SK-N-SH (cell line): ENCODE measurements at regions not wholly inside any gene's neighbourhood (a gene's known extent, or its start where the extent isn't known, plus 50 kb on each side); places are given as distances from the start of the nearest gene placed in this dataset.

Experiments
- CTCF ChIA-PET: fragments of 300-600, 350-600 bp; formaldehyde crosslinking; extraction: SDS; loops from one replicate; lab custom pipeline; 2021; lab: Yijun Ruan, JAX
- POLR2A ChIA-PET: fragments of 350-600 bp; sonication (Branson Sonifier 250); formaldehyde crosslinking; extraction: SDS; loops from one replicate; lab custom pipeline; 2020; ENCODE audit warnings: antibody characterized with exemption, inconsistent platforms; lab: Yijun Ruan, JAX
- DNase-seq: peaks from one replicate; pipeline ENCODE4 v3.0.0; 2012
- H2AFZ ChIP-seq: fragments of 200-600 bp; sonication (generic); 2 replicates; pipeline ENCODE4 v1.8.1; 2016; ENCODE audit warnings: antibody characterized with exemption, mild to moderate bottlenecking, low read depth
- H3F3A ChIP-seq: fragments of 200-600 bp; sonication (generic); replicated peaks from 2 replicates; pipeline ENCODE3; 2016; ENCODE audit warnings: antibody characterized with exemption, mild to moderate bottlenecking; ENCODE audit not compliant: insufficient read depth
- H3K27ac ChIP-seq, 2 experiments: fragments of 200-500 bp in 1 of 2; fragments of 200-600 bp in 1 of 2; sonication (Bioruptor generic) in 1 of 2; sonication (generic), shearing (Covaris generic) in 1 of 2; 2 replicates each; pipeline versions ENCODE4 v1.5.1 to v1.6.1; 2014 to 2016; ENCODE audit warnings: low read depth in 2 of 2, inconsistent platforms in 1 of 2, low read length in 1 of 2, mild to moderate bottlenecking in 1 of 2, mixed read lengths in 1 of 2
- H3K27me3 ChIP-seq: fragments of 200-600 bp; sonication (generic), shearing (Covaris generic); 2 replicates; pipeline ENCODE4 v1.6.1; 2016; ENCODE audit warnings: mixed run types; ENCODE audit not compliant: insufficient read depth
- H3K36me3 ChIP-seq, 2 experiments: fragments of 200-500 bp in 1 of 2; fragments of 200-600 bp in 1 of 2; sonication (Bioruptor generic) in 1 of 2; sonication (generic) in 1 of 2; replicated peaks in 1 of 2; 2 replicates each; pipeline versions ENCODE3 to v1.5.1; 2014 to 2016; ENCODE audit warnings: low read length in 1 of 2, mild to moderate bottlenecking in 1 of 2; ENCODE audit not compliant: insufficient read depth in 2 of 2, control insufficient read depth in 1 of 2
- H3K4me1 ChIP-seq, 2 experiments: fragments of 200-500 bp in 1 of 2; fragments of 200-600 bp in 1 of 2; sonication (Bioruptor generic) in 1 of 2; sonication (generic), shearing (Covaris generic) in 1 of 2; 2 replicates each; pipeline versions ENCODE4 v1.5.1 to v1.6.1; 2014 to 2016; ENCODE audit warnings: low read depth in 1 of 2, low read length in 1 of 2, mixed run types in 1 of 2; ENCODE audit not compliant: insufficient read depth in 2 of 2, control insufficient read depth in 1 of 2
- H3K4me2 ChIP-seq: fragments of 200-600 bp; sonication (generic), shearing (Covaris generic); 2 replicates; pipeline ENCODE4 v1.6.1; 2017; ENCODE audit warnings: mixed run types
- H3K4me3 ChIP-seq, 2 experiments: fragments of 200-500 bp in 1 of 2; fragments of 200-600 bp in 1 of 2; sonication (Bioruptor generic) in 1 of 2; sonication (generic), shearing (Covaris generic) in 1 of 2; 2 replicates each; pipeline versions ENCODE4 v1.5.1 to v1.8.1; 2014 to 2016; ENCODE audit warnings: low read depth in 2 of 2, inconsistent platforms in 1 of 2, low read length in 1 of 2, mild to moderate bottlenecking in 1 of 2, mixed read lengths in 1 of 2, moderate library complexity in 1 of 2
- H3K79me2 ChIP-seq: fragments of 200-600 bp; sonication (generic); 2 replicates; pipeline ENCODE4 v1.8.1; 2017; ENCODE audit warnings: mild to moderate bottlenecking; ENCODE audit not compliant: insufficient read depth
- H3K9ac ChIP-seq: fragments of 200-600 bp; sonication (generic); 2 replicates; pipeline ENCODE4 v1.6.1; 2017; ENCODE audit warnings: mixed run types
- H3K9me2 ChIP-seq: fragments of 200-600 bp; sonication (generic); 2 replicates; pipeline ENCODE4 v1.6.1; 2017; ENCODE audit warnings: mixed run types
- H3K9me3 ChIP-seq: fragments of 200-600 bp; sonication (generic); 2 replicates; pipeline ENCODE4 v1.6.1; 2017; ENCODE audit warnings: mixed run types, mild to moderate bottlenecking, moderate library complexity
- H4K20me1 ChIP-seq: fragments of 200-600 bp; sonication (generic); 2 replicates; pipeline ENCODE4 v1.6.1; 2017; ENCODE audit warnings: mild to moderate bottlenecking, mixed run types; ENCODE audit not compliant: insufficient read depth
- EP300 ChIP-seq, 2 experiments: IDR thresholded peaks; 2 replicates each; pipeline versions ENCODE4 v1.4.0 to v1.6.1; 2012; ENCODE audit warnings: borderline replicate concordance in 1 of 2, low read depth in 1 of 2, low read length in 1 of 2
- FOXJ3 ChIP-seq: sonication (generic); formaldehyde crosslinking; IDR thresholded peaks from 2 replicates; pipeline ENCODE4 v1.5.1; 2020; ENCODE audit warnings: mild to moderate bottlenecking, missing genetic modification reagents
- NFIC ChIP-seq: IDR thresholded peaks from 2 replicates; pipeline ENCODE4 v1.4.0; 2012; ENCODE audit warnings: borderline replicate concordance
- RCOR1 ChIP-seq: fragments of 150-350 bp; IDR thresholded peaks from 2 replicates; pipeline ENCODE4 v1.6.1; 2017; ENCODE audit warnings: antibody characterized with exemption, low read length
- RFX5 ChIP-seq: IDR thresholded peaks from 2 replicates; pipeline ENCODE4 v1.6.1; 2012; ENCODE audit warnings: mild to moderate bottlenecking, improper control_type of control experiment, low read length
- RXRA ChIP-seq: IDR thresholded peaks from 2 replicates; pipeline ENCODE4 v1.4.0; 2012; ENCODE audit warnings: low read depth, mild to moderate bottlenecking, borderline replicate concordance
- TCF12 ChIP-seq: IDR thresholded peaks from 2 replicates; pipeline ENCODE4 v1.4.0; 2012
- TEAD4 ChIP-seq: IDR thresholded peaks from 2 replicates; pipeline ENCODE4 v1.4.0; 2012; ENCODE audit warnings: mild to moderate bottlenecking, borderline replicate concordance; ENCODE audit not compliant: insufficient read depth
- USF1 ChIP-seq: IDR thresholded peaks from 2 replicates; pipeline ENCODE4 v1.4.0; 2012; ENCODE audit warnings: low read depth, borderline replicate concordance
- YY1 ChIP-seq: IDR thresholded peaks from 2 replicates; pipeline ENCODE4 v1.4.0; 2012; ENCODE audit warnings: low read depth, mild to moderate bottlenecking
- WGBS: methylation state at CpG from one replicate; pipeline ENCODE4 v1.1.6; 2017; ENCODE audit warnings: low lambda C conversion rate; 5-methylcytosine and 5-hydroxymethylcytosine counted together
- TF ChIP-seq, protein P1 (sequence below): fragments of 150-350 bp; IDR thresholded peaks from 2 replicates; pipeline ENCODE4 v1.6.1; 2016; ENCODE audit warnings: mild to moderate bottlenecking, low read depth, low read length
- TF ChIP-seq, protein P2 (sequence below): IDR thresholded peaks from 2 replicates; pipeline ENCODE4; 2012

DNA sequence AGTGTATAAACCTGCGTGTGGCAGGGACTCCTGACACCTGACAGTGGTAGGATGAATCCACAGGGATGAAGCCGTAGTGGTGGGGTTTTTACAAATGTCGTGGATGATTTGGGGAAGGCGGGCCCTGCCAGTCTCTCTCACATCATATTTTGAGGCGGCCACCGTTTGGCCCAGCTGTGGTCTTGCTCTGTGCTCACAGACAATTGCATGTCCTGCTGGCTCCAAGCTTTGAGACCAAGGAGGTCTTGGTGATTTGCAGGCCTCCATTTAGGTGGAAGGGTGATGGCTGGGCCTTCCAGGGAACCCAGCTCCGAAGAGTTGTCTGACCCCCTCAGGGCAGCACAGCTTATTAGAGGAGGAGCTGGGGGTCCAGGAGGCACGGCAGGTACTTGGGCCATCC is 151.1 kb upstream of the SHH start:
- WGBS, result 74% methylated on average over 8 of the region's 8 CpGs
- H3K36me3 ChIP-seq, result no peaks in the 10 kb centered on the region
- TF ChIP-seq RCOR1 (no peak), EP300 (IDR thresholded peaks at IDR 0.05; ENCODE audit: borderline replicate concordance in 1 of 2, low read depth in 1 of 2, low read length in 1 of 2) (no peak), YY1 (no peak)

GRCh38 chr7:155962968-155963300 is 150.7 kb upstream of the SHH start:
- DNase-seq, result no peak
- Histone ChIP-seq H2AFZ (no peak overlapping the region), H3K9ac (no peak overlapping the region), H3K9me3 (no peaks in the 10 kb centered on the region), H3K79me2 (no peaks in the 10 kb centered on the region), H3K4me1 (no peaks in the 10 kb centered on the region), H3F3A (no peaks in the 10 kb centered on the region), H3K27ac (no peak overlapping the region), H3K4me2 (no peak overlapping the region), H4K20me1 (no peaks in the 10 kb centered on the region), H3K4me3 (no peak overlapping the region)
- ChIA-PET POLR2A (no interaction called here), CTCF (interaction anchor here (0.8 kb wide), 1 partner anchor 14 kb away, joined by 3 read pairs; no protein-coding TSS in a partner anchor)
- WGBS, result 50% methylated on average over 12 of the region's 12 CpGs
- TF ChIP-seq, protein P1, sequence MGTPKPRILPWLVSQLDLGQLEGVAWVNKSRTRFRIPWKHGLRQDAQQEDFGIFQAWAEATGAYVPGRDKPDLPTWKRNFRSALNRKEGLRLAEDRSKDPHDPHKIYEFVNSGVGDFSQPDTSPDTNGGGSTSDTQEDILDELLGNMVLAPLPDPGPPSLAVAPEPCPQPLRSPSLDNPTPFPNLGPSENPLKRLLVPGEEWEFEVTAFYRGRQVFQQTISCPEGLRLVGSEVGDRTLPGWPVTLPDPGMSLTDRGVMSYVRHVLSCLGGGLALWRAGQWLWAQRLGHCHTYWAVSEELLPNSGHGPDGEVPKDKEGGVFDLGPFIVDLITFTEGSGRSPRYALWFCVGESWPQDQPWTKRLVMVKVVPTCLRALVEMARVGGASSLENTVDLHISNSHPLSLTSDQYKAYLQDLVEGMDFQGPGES, result no peak
- TF ChIP-seq RXRA (no peak), TCF12 (no peak), TEAD4 (no peak), NFIC (no peak), FOXJ3 (no peak), RFX5 (no peak), USF1 (no peak)
- TF ChIP-seq, protein P2, sequence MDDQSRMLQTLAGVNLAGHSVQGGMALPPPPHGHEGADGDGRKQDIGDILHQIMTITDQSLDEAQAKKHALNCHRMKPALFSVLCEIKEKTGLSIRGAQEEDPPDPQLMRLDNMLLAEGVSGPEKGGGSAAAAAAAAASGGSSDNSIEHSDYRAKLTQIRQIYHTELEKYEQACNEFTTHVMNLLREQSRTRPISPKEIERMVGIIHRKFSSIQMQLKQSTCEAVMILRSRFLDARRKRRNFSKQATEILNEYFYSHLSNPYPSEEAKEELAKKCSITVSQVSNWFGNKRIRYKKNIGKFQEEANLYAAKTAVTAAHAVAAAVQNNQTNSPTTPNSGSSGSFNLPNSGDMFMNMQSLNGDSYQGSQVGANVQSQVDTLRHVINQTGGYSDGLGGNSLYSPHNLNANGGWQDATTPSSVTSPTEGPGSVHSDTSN, result no peak
- TF ChIP-seq, all 33 proteins: peak for 0
- H3K27me3 ChIP-seq, result no peaks in the 10 kb centered on the region
- no peaks in the 10 kb centered on the region for H3K36me3 ChIP-seq
- no peaks in the 10 kb centered on the region for H3K9me2 ChIP-seq

More for the DNA sequence above, 151.1 kb upstream of the SHH start:
- Histone ChIP-seq H3K4me2 (no peak overlapping the region), H3K9me2 (no peaks in the 10 kb centered on the region), H3K9ac (no peak overlapping the region), H3K79me2 (no peaks in the 10 kb centered on the region), H3K4me1 (no peaks in the 10 kb centered on the region), H2AFZ (no peak overlapping the region), H4K20me1 (no peaks in the 10 kb centered on the region), H3F3A (no peaks in the 10 kb centered on the region), H3K9me3 (no peaks in the 10 kb centered on the region), H3K27me3 (no peaks in the 10 kb centered on the region; the same call in 1 of the 2 replicates), H3K27ac (no peak overlapping the region), H3K4me3 (no peak overlapping the region)
- POLR2A ChIA-PET, result no interaction called here
- CTCF ChIA-PET, result interaction anchor here (0.8 kb wide), 1 partner anchor 14 kb away, joined by 3 read pairs; no protein-coding TSS in a partner anchor
- no peak for DNase-seq
